ENCODE measurements at regions not wholly inside any gene's neighbourhood (a gene's known extent, or its start where the extent isn't known, plus 50 kb on each side); places are given as distances from the start of the nearest gene placed in this dataset.

DNA sequence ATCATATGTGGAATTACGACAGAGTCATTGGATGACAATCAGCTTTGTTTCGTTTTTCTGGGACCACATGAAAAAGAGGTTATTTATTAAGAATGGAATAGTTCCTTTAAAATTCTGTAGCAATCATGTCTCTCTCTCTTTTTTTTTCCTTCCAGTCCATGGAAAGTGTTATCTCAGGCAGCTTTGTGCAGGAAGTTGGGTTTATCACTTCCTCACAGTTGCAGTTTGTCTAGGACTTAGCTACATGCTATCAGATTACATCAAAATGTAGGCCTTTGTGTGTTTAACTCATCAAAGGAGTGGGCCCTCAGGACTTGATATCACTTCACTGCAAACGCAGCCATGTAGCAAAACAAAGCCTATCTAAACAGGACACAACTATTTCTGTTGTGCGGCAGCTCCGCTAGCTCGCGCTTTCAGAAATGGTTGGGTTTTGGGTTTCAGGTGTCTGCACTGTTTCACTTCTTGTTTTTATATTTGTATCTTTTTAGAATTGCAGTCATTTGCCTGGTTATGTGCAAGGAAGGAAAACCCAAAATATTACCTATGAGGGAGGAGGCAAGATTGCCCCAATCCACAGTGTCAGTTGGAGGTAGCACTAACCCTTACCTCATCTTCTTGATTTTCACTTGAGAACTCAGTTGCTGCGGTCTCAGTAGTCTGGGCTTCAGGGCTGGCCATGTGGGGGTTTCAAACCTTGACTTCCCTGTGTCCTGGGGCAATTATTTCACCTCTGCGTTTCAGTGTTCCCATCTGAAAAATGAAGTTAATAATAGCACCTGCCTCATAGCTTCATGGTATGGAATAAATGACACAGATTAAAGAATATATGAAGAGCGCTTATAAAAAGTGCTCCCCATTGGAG, 66.7 kb downstream of the HHEX start:
- Histone ChIP-seq H3K4me3 (peak overlapping the region; percentile 9; the same call in 1 of the 2 replicates), H3K79me2 (ENCODE audit: control insufficient read depth, insufficient read depth, low read length) (peaks cover 3% of the 10 kb centered on the region; the same call in 1 of the 3 replicates), H3K9me3 (replicated peaks; ENCODE audit: control insufficient read depth, insufficient read depth, low read depth, low read length) (no peaks in the 10 kb centered on the region), H2AFZ (ENCODE audit: low read depth, low read length) (peak overlapping the region; percentile 68; the same call in 1 of the 2 replicates), H4K20me1 (replicated peaks; ENCODE audit: control insufficient read depth, insufficient read depth, low read length) (no peaks in the 10 kb centered on the region), H3K9me1 (ENCODE audit: control insufficient read depth, insufficient read depth, low read length) (no peaks in the 10 kb centered on the region), H3K9ac (ENCODE audit: insufficient read depth in 1 of 2, low read depth in 2 of 2, low read length in 2 of 2) (peak overlapping the region; percentile 79 to 82), H3K36me3 (ENCODE audit: control insufficient read depth, insufficient read depth, low read length) (no peaks in the 10 kb centered on the region), H3K27me3 (ENCODE audit: control insufficient read depth in 2 of 2, insufficient read depth in 2 of 2, low read length in 2 of 2) (no peaks in the 10 kb centered on the region), H3K4me1 (replicated peaks in 1 of 2; ENCODE audit: control insufficient read depth in 2 of 2, insufficient read depth in 2 of 2, low read length in 2 of 2) (peaks cover 15 to 55% of the 10 kb centered on the region in 2 experiments), H3K4me2 (ENCODE audit: insufficient read depth, low read length) (peak overlapping the region; percentile 76), H3K27ac (ENCODE audit: extremely low read depth, low read depth, low read length) (peak overlapping the region; percentile 97)
- DNase-seq (ENCODE audit: extremely low read depth in 1 of 4, low spot score in 3 of 4): peak; percentile 72 to 92 (median 80)
- ATAC-seq: peak; percentile 80
- CTCF ChIA-PET (ENCODE audit: low intra/inter-chr PET ratio): interaction anchor here (0.6 kb wide), 1 partner anchor 55 kb away, joined by 3 read pairs; no protein-coding TSS in a partner anchor
- 0% methylated on average over 10 of the region's 10 CpGs for WGBS (ENCODE audit: insufficient coverage, low coverage, missing lambda C conversion rate)
- POLR2A ChIA-PET: interaction anchor here (0.6 to 2.6 kb wide), 20 partner anchors 9 to 354 kb away, joined by 3 to 9 read pairs (median 4); partner anchors contain the start of gene HHEX
- in situ Hi-C loops (cut with MboI) (loop anchor here (5.0 kb wide), 2 partner anchors 59 to 66 kb away; no protein-coding TSS in a partner anchor), intact Hi-C loops (cut with micrococcal nuclease) (loop anchor here (1.0 to 2.0 kb wide), 3 partner anchors 60 to 163 kb away; partner anchors contain the start of gene KIF11)
- FAIRE-seq: peak; percentile 98
- TSS peak; percentile 89 for BruUV-seq (replicated peaks)
- TF ChIP-seq STAT5A (IDR thresholded peaks at IDR 0.05; ENCODE audit: borderline replicate concordance, low read length): peak; percentile 97
- TF ChIP-seq RFX7 (CRISPR knock-in tag; IDR thresholded peaks at IDR 0.05): no peak
- TF ChIP-seq, protein P1, sequence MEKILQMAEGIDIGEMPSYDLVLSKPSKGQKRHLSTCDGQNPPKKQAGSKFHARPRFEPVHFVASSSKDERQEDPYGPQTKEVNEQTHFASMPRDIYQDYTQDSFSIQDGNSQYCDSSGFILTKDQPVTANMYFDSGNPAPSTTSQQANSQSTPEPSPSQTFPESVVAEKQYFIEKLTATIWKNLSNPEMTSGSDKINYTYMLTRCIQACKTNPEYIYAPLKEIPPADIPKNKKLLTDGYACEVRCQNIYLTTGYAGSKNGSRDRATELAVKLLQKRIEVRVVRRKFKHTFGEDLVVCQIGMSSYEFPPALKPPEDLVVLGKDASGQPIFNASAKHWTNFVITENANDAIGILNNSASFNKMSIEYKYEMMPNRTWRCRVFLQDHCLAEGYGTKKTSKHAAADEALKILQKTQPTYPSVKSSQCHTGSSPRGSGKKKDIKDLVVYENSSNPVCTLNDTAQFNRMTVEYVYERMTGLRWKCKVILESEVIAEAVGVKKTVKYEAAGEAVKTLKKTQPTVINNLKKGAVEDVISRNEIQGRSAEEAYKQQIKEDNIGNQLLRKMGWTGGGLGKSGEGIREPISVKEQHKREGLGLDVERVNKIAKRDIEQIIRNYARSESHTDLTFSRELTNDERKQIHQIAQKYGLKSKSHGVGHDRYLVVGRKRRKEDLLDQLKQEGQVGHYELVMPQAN (IDR thresholded peaks at IDR 0.05; ENCODE audit: borderline replicate concordance): no peak
- TF ChIP-seq, protein P2, sequence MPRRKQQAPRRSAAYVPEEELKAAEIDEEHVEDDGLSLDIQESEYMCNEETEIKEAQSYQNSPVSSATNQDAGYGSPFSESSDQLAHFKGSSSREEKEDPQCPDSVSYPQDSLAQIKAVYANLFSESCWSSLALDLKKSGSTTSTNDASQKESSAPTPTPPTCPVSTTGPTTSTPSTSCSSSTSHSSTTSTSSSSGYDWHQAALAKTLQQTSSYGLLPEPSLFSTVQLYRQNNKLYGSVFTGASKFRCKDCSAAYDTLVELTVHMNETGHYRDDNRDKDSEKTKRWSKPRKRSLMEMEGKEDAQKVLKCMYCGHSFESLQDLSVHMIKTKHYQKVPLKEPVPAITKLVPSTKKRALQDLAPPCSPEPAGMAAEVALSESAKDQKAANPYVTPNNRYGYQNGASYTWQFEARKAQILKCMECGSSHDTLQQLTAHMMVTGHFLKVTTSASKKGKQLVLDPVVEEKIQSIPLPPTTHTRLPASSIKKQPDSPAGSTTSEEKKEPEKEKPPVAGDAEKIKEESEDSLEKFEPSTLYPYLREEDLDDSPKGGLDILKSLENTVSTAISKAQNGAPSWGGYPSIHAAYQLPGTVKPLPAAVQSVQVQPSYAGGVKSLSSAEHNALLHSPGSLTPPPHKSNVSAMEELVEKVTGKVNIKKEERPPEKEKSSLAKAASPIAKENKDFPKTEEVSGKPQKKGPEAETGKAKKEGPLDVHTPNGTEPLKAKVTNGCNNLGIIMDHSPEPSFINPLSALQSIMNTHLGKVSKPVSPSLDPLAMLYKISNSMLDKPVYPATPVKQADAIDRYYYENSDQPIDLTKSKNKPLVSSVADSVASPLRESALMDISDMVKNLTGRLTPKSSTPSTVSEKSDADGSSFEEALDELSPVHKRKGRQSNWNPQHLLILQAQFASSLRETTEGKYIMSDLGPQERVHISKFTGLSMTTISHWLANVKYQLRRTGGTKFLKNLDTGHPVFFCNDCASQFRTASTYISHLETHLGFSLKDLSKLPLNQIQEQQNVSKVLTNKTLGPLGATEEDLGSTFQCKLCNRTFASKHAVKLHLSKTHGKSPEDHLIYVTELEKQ (CRISPR knock-in tag; IDR thresholded peaks at IDR 0.05): no peak
- no peak for TF ChIP-seq CCAR2 (IDR thresholded peaks at IDR 0.05; ENCODE audit: low read depth, low read length)
- peak; percentile 90 for TF ChIP-seq SMAD1 (IDR thresholded peaks at IDR 0.05; ENCODE audit: low read depth, low read length, partially characterized antibody)
- no peak for TF ChIP-seq BRCA1 (IDR thresholded peaks at IDR 0.05)
- TF ChIP-seq BRCA1 (CRISPR knock-in tag; IDR thresholded peaks at IDR 0.05): no peak
- TF ChIP-seq, protein P3, sequence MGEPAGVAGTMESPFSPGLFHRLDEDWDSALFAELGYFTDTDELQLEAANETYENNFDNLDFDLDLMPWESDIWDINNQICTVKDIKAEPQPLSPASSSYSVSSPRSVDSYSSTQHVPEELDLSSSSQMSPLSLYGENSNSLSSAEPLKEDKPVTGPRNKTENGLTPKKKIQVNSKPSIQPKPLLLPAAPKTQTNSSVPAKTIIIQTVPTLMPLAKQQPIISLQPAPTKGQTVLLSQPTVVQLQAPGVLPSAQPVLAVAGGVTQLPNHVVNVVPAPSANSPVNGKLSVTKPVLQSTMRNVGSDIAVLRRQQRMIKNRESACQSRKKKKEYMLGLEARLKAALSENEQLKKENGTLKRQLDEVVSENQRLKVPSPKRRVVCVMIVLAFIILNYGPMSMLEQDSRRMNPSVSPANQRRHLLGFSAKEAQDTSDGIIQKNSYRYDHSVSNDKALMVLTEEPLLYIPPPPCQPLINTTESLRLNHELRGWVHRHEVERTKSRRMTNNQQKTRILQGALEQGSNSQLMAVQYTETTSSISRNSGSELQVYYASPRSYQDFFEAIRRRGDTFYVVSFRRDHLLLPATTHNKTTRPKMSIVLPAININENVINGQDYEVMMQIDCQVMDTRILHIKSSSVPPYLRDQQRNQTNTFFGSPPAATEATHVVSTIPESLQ (CRISPR knock-in tag; IDR thresholded peaks at IDR 0.05): no peak
- TF ChIP-seq USF2 (CRISPR knock-in tag; IDR thresholded peaks at IDR 0.05): no peak
- TF ChIP-seq MYC (IDR thresholded peaks at IDR 0.05; ENCODE audit: low read depth, low read length): peak; percentile 29; the same call in 1 of the 2 replicates
- TF ChIP-seq MYC (CRISPR knock-in tag; IDR thresholded peaks at IDR 0.05; ENCODE audit: borderline replicate concordance, low read depth): no peak

All from K562 (cell line).